ENCODE measurements at regions not wholly inside any gene's neighbourhood (a gene's known extent, or its start where the extent isn't known, plus 50 kb on each side); places are given as distances from the start of the nearest gene placed in this dataset.

- no peak for TF ChIP-seq CTCF (IDR thresholded peaks at IDR 0.05)
- H3K27me3 Mint-ChIP-seq, result peaks cover 6% of the 10 kb centered on the region
- H3K4me1 Mint-ChIP-seq (ENCODE audit: low read depth), result no peaks in the 10 kb centered on the region
- ATAC-seq, result no peak
- ChIA-PET CTCF (no interaction called here), POLR2A (no interaction called here)
- no peaks in the 10 kb centered on the region for H3K9me3 Mint-ChIP-seq
- intact Hi-C loops (cut with micrococcal nuclease), result loop anchor here (10.0 kb wide), 1 partner anchor 84 kb away; no protein-coding TSS in a partner anchor
- no peak overlapping the region for H3K4me3 Mint-ChIP-seq
- no peak overlapping the region for H3K27ac Mint-ChIP-seq
- H3K36me3 Mint-ChIP-seq (ENCODE audit: low read depth), result no peaks in the 10 kb centered on the region
- no peak for DNase-seq
These were observed 393.3 kb downstream of the NPHP4 start for GRCh38 chr1:5598824-5599395.

GRCh38 chr1:5597991-5598823 is 394.0 kb downstream of the NPHP4 start:
- Mint-ChIP-seq H3K36me3 (ENCODE audit: low read depth) (no peaks in the 10 kb centered on the region), H3K4me3 (no peak overlapping the region), H3K9me3 (no peaks in the 10 kb centered on the region), H3K27me3 (peaks cover 6% of the 10 kb centered on the region), H3K27ac (no peak overlapping the region), H3K4me1 (ENCODE audit: low read depth) (no peaks in the 10 kb centered on the region)
- DNase-seq (no peak), ATAC-seq (no peak)
- ChIA-PET CTCF (no interaction called here), POLR2A (no interaction called here)
- no peak for TF ChIP-seq CTCF (IDR thresholded peaks at IDR 0.05)
- intact Hi-C loops (cut with micrococcal nuclease), result loop anchor here (10.0 kb wide), 1 partner anchor 83 kb away; no protein-coding TSS in a partner anchor

DNA sequence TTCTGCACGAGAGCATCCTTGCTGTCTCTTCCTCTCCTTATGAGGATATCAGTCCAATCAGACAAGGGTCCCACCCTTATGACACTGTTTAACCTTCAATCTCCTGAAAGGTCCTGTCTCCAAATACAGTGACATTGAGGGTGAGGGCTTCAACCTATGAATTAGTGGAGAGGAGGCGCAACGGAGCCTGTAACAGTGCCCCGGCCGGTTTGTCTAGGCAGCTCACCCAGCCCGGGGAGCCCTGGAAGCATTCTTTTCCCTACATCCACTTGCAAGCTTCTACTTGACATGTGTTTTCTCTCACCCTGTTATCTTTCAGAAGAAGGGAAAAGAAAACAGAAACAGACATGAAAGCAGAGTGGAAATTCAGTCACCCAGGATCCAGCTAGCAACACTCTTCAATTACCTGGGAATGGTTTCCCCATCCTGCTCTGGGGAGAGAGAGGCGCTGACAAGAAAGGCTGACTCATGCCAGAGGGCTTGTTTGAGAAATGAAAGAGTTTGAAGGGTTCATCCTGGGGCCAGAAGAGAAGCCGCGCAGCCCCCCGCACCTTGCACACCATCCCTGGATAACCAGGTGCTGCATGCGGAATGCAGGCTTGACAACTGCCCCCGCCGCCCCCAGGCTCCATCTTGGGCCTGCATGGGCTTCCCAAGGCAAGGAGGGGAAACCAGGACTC is 394.9 kb downstream of the NPHP4 start:
- Mint-ChIP-seq H3K9me3 (no peaks in the 10 kb centered on the region), H3K36me3 (ENCODE audit: low read depth) (no peaks in the 10 kb centered on the region), H3K27ac (no peak overlapping the region), H3K4me1 (ENCODE audit: low read depth) (no peaks in the 10 kb centered on the region), H3K4me3 (no peak overlapping the region), H3K27me3 (peaks cover 6% of the 10 kb centered on the region)
- POLR2A ChIA-PET, result no interaction called here
- DNase-seq (no peak), ATAC-seq (no peak)
- intact Hi-C loops (cut with micrococcal nuclease), result loop anchor here (10.0 kb wide), 1 partner anchor 83 kb away; no protein-coding TSS in a partner anchor
- no peak for TF ChIP-seq CTCF (IDR thresholded peaks at IDR 0.05)
- CTCF ChIA-PET, result no interaction called here

- ATAC-seq (no peak), DNase-seq (no peak)
- H3K36me3 Mint-ChIP-seq (ENCODE audit: low read depth), result no peaks in the 10 kb centered on the region
- CTCF ChIA-PET, result no interaction called here
- no peak for TF ChIP-seq CTCF (IDR thresholded peaks at IDR 0.05)
- intact Hi-C loops (cut with micrococcal nuclease), result loop anchor here (10.0 kb wide), 1 partner anchor 82 kb away; no protein-coding TSS in a partner anchor
- H3K27ac Mint-ChIP-seq, result no peak overlapping the region
- POLR2A ChIA-PET, result no interaction called here
- H3K4me1 Mint-ChIP-seq (ENCODE audit: low read depth), result no peaks in the 10 kb centered on the region
- no peaks in the 10 kb centered on the region for H3K9me3 Mint-ChIP-seq
- H3K4me3 Mint-ChIP-seq, result no peak overlapping the region
- peaks cover 6% of the 10 kb centered on the region for H3K27me3 Mint-ChIP-seq
These were observed 395.6 kb downstream of the NPHP4 start for GRCh38 chr1:5596651-5597050.

Data from activated CD8-positive, alpha-beta T cell treated with anti-CD3 and anti-CD28 coated beads for 36 hours (primary cell).